H1 (cell line): ENCODE measurements at regions not wholly inside any gene's neighbourhood (a gene's known extent, or its start where the extent isn't known, plus 50 kb on each side); places are given as distances from the start of the nearest gene placed in this dataset.

Experiments
- TAF7 ChIP-seq: optimal IDR thresholded peaks from 2 replicates; pipeline ENCODE3; 2011; ENCODE audit warnings: low read depth, mild to moderate bottlenecking, inconsistent platforms, low read length, moderate library complexity, borderline replicate concordance

- no peak for TF ChIP-seq TAF7
Measured at GRCh38 chr16:87065446-87066132, 251.6 kb downstream of the C16orf95 start (continued).
